IPS DF 4.7 (cell line): ENCODE measurements at regions not wholly inside any gene's neighbourhood (a gene's known extent, or its start where the extent isn't known, plus 50 kb on each side); places are given as distances from the start of the nearest gene placed in this dataset.
"Not testable (repeated sequence)": the region's sequence is repeated elsewhere in the genome, so short reads cannot be mapped to it uniquely, and the experiment has no call there.

Experiments
- DNase-seq: peaks from one replicate; pipeline ENCODE4 v3.0.0-alpha.2; 2013; ENCODE audit warnings: low spot score; ENCODE audit errors: extremely low read depth

- DNase-seq, result no peak
Measured at GRCh38 chr12:131565267-131566015, 145.4 kb upstream of the SFSWAP start.

- DNase-seq, result no peak
Measured at GRCh38 chr12:131568336-131568735, 142.6 kb upstream of the SFSWAP start.

GRCh38 chr12:131570596-131570995 is 140.3 kb upstream of the SFSWAP start:
- no peak for DNase-seq

- no peak for DNase-seq
Measured at GRCh38 chr12:131571827-131572226, 139.1 kb upstream of the SFSWAP start.

- no peak for DNase-seq
Measured at GRCh38 chr12:131572626-131573025, 138.3 kb upstream of the SFSWAP start.

- no peak for DNase-seq
Measured at GRCh38 chr12:131573631-131574394, 137.1 kb upstream of the SFSWAP start.

- DNase-seq, result no peak
Measured at GRCh38 chr12:131574395-131574771, 136.5 kb upstream of the SFSWAP start.

- no peak for DNase-seq
Measured at GRCh38 chr12:131575371-131575770, 135.5 kb upstream of the SFSWAP start.

GRCh38 chr12:131576734-131577133 is 134.2 kb upstream of the SFSWAP start:
- DNase-seq, result not testable (repeated sequence)

GRCh38 chr12:131577766-131578165 is 133.1 kb upstream of the SFSWAP start:
- DNase-seq, result no peak

GRCh38 chr12:131578828-131579470 is 131.9 kb upstream of the SFSWAP start:
- no peak for DNase-seq

- DNase-seq, result no peak
Measured at GRCh38 chr12:131583090-131583712, 127.7 kb upstream of the SFSWAP start.

GRCh38 chr12:131586269-131586668 is 124.6 kb upstream of the SFSWAP start:
- no peak for DNase-seq

GRCh38 chr12:131586761-131587160 is 124.1 kb upstream of the SFSWAP start:
- DNase-seq, result no peak

- no peak for DNase-seq
Measured at GRCh38 chr12:131587565-131587964, 123.3 kb upstream of the SFSWAP start.

- DNase-seq, result no peak
Measured at GRCh38 chr12:131589221-131589897, 121.5 kb upstream of the SFSWAP start.

GRCh38 chr12:131589966-131590365 is 120.9 kb upstream of the SFSWAP start:
- no peak for DNase-seq

GRCh38 chr12:131591136-131591535 is 119.8 kb upstream of the SFSWAP start:
- no peak for DNase-seq

GRCh38 chr12:131591714-131592709 is 118.9 kb upstream of the SFSWAP start:
- DNase-seq, result no peak

GRCh38 chr12:131592972-131593371 is 117.9 kb upstream of the SFSWAP start:
- DNase-seq, result no peak
